ENCODE measurements at regions not wholly inside any gene's neighbourhood (a gene's known extent, or its start where the extent isn't known, plus 50 kb on each side); places are given as distances from the start of the nearest gene placed in this dataset.
"Not testable (repeated sequence)": the region's sequence is repeated elsewhere in the genome, so short reads cannot be mapped to it uniquely, and the experiment has no call there.

GRCh38 chr3:24687671-24688070 is 193.0 kb upstream of the THRB start:
- no peak for DNase-seq (ENCODE audit: low read depth in 3 of 3)

GRCh38 chr3:24688446-24689148 is 193.9 kb upstream of the THRB start:
- no peak for DNase-seq (ENCODE audit: low read depth in 3 of 3)

- no peak for DNase-seq (ENCODE audit: low read depth in 3 of 3)
Observed at GRCh38 chr3:24689353-24689752, 194.7 kb upstream of the THRB start.

- DNase-seq (ENCODE audit: low read depth in 3 of 3), result no peak
Observed at GRCh38 chr3:24690777-24691176, 196.1 kb upstream of the THRB start.

- DNase-seq (ENCODE audit: low read depth in 3 of 3), result not testable (repeated sequence)
Observed at GRCh38 chr3:24699078-24699477, 204.4 kb upstream of the THRB start.

GRCh38 chr3:24704496-24704895 is 209.8 kb upstream of the THRB start:
- DNase-seq (ENCODE audit: low read depth in 3 of 3), result no peak

GRCh38 chr3:24707936-24708335 is 213.3 kb upstream of the THRB start:
- no peak for DNase-seq (ENCODE audit: low read depth in 3 of 3)

- no peak for DNase-seq (ENCODE audit: low read depth in 3 of 3)
Observed at GRCh38 chr3:24709956-24710355, 215.3 kb upstream of the THRB start.

- no peak for DNase-seq (ENCODE audit: low read depth in 3 of 3)
Observed at GRCh38 chr3:24713516-24713915, 218.9 kb upstream of the THRB start.

- DNase-seq (ENCODE audit: low read depth in 3 of 3), result no peak
Observed at GRCh38 chr3:24714436-24714835, 219.8 kb upstream of the THRB start.

GRCh38 chr3:24715171-24715792 is 220.6 kb upstream of the THRB start:
- DNase-seq (ENCODE audit: low read depth in 3 of 3), result no peak

- DNase-seq (ENCODE audit: low read depth in 3 of 3), result no peak
Observed at GRCh38 chr3:24722087-24722486, 227.4 kb upstream of the THRB start.

GRCh38 chr3:24725514-24726255 is 231.0 kb upstream of the THRB start:
- DNase-seq (ENCODE audit: low read depth in 3 of 3), result no peak

GRCh38 chr3:24726423-24726822 is 231.8 kb upstream of the THRB start:
- no peak for DNase-seq (ENCODE audit: low read depth in 3 of 3)

GRCh38 chr3:24730173-24730572 is 235.5 kb upstream of the THRB start:
- DNase-seq (ENCODE audit: low read depth in 3 of 3), result no peak

- no peak for DNase-seq (ENCODE audit: low read depth in 3 of 3)
Observed at GRCh38 chr3:24734019-24734418, 239.4 kb upstream of the THRB start.

GRCh38 chr3:24736701-24737100 is 242.1 kb upstream of the THRB start:
- no peak for DNase-seq (ENCODE audit: low read depth in 3 of 3)

GRCh38 chr3:24740326-24740725 is 245.7 kb upstream of the THRB start:
- DNase-seq (ENCODE audit: low read depth in 3 of 3), result no peak

- DNase-seq (ENCODE audit: low read depth in 3 of 3), result no peak
Observed at GRCh38 chr3:24741506-24741905, 246.9 kb upstream of the THRB start.

- no peak for DNase-seq (ENCODE audit: low read depth in 3 of 3)
Observed at GRCh38 chr3:24748520-24748919, 253.9 kb upstream of the THRB start.

GRCh38 chr3:24751020-24751419 is 256.4 kb upstream of the THRB start:
- no peak for DNase-seq (ENCODE audit: low read depth in 3 of 3)

- no peak for DNase-seq (ENCODE audit: low read depth in 3 of 3)
Observed at GRCh38 chr3:24756101-24756888, 261.6 kb upstream of the THRB start.

Data from stimulated activated CD4-positive, alpha-beta T cell treated with anti-CD3 and anti-CD28 coated beads, TNF-alpha, amount 100 ng/mL, for 4 hours (primary cell).